ENCODE measurements at regions not wholly inside any gene's neighbourhood (a gene's known extent, or its start where the extent isn't known, plus 50 kb on each side); places are given as distances from the start of the nearest gene placed in this dataset.

GRCh38 chr4:33323393-33323792 is 2603.2 kb downstream of the PCDH7 start:
- Histone ChIP-seq H3K9ac (no peak overlapping the region), H2AFZ (replicated peaks) (no peak overlapping the region), H3K27ac (no peak overlapping the region), H3K79me2 (ENCODE audit: low read depth) (no peaks in the 10 kb centered on the region), H3F3A (ENCODE audit: low read depth) (no peaks in the 10 kb centered on the region), H3K4me3 (no peak overlapping the region), H3K4me1 (no peaks in the 10 kb centered on the region), H3K36me3 (no peaks in the 10 kb centered on the region), H3K4me2 (no peak overlapping the region), H3K9me3 (ENCODE audit: low read depth) (no peaks in the 10 kb centered on the region), H4K20me1 (ENCODE audit: low read depth) (no peaks in the 10 kb centered on the region), H3K27me3 (no peaks in the 10 kb centered on the region)
- TF ChIP-seq, protein P1, sequence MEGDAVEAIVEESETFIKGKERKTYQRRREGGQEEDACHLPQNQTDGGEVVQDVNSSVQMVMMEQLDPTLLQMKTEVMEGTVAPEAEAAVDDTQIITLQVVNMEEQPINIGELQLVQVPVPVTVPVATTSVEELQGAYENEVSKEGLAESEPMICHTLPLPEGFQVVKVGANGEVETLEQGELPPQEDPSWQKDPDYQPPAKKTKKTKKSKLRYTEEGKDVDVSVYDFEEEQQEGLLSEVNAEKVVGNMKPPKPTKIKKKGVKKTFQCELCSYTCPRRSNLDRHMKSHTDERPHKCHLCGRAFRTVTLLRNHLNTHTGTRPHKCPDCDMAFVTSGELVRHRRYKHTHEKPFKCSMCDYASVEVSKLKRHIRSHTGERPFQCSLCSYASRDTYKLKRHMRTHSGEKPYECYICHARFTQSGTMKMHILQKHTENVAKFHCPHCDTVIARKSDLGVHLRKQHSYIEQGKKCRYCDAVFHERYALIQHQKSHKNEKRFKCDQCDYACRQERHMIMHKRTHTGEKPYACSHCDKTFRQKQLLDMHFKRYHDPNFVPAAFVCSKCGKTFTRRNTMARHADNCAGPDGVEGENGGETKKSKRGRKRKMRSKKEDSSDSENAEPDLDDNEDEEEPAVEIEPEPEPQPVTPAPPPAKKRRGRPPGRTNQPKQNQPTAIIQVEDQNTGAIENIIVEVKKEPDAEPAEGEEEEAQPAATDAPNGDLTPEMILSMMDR (IDR thresholded peaks at IDR 0.05), result no peak
- TF ChIP-seq EZH2phosphoT487 (IDR thresholded peaks at IDR 0.05) (no peak), EZH2 (IDR thresholded peaks at IDR 0.05) (no peak)
- Mint-ChIP-seq H3K9me3 (no peaks in the 10 kb centered on the region), H3K4me3 (no peak overlapping the region), H3K27me3 (ENCODE audit: insufficient read depth, low read depth) (no peaks in the 10 kb centered on the region), H3K27ac (no peak overlapping the region), H3K36me3 (no peaks in the 10 kb centered on the region), H3K4me1 (no peaks in the 10 kb centered on the region)
- DNase-seq (ENCODE audit: low spot score), result no peak

GRCh38 chr4:33334416-33334815 is 2614.2 kb downstream of the PCDH7 start:
- Histone ChIP-seq H2AFZ (replicated peaks) (no peak overlapping the region), H3K4me2 (no peak overlapping the region), H3K27ac (no peak overlapping the region), H3F3A (ENCODE audit: low read depth) (no peaks in the 10 kb centered on the region), H4K20me1 (ENCODE audit: low read depth) (no peaks in the 10 kb centered on the region), H3K79me2 (ENCODE audit: low read depth) (no peaks in the 10 kb centered on the region), H3K36me3 (no peaks in the 10 kb centered on the region), H3K27me3 (no peaks in the 10 kb centered on the region), H3K9ac (no peak overlapping the region), H3K9me3 (ENCODE audit: low read depth) (peaks cover 11% of the 10 kb centered on the region), H3K4me1 (no peaks in the 10 kb centered on the region), H3K4me3 (no peak overlapping the region)
- DNase-seq (ENCODE audit: low spot score), result no peak
- no peak for TF ChIP-seq EZH2 (IDR thresholded peaks at IDR 0.05)
- TF ChIP-seq, protein P1 (IDR thresholded peaks at IDR 0.05), result no peak
- no peak for TF ChIP-seq EZH2phosphoT487 (IDR thresholded peaks at IDR 0.05)
- Mint-ChIP-seq H3K27ac (no peak overlapping the region), H3K36me3 (no peaks in the 10 kb centered on the region), H3K4me1 (no peaks in the 10 kb centered on the region), H3K9me3 (peaks cover 25% of the 10 kb centered on the region), H3K4me3 (no peak overlapping the region), H3K27me3 (ENCODE audit: insufficient read depth, low read depth) (peaks cover 2% of the 10 kb centered on the region)

DNA sequence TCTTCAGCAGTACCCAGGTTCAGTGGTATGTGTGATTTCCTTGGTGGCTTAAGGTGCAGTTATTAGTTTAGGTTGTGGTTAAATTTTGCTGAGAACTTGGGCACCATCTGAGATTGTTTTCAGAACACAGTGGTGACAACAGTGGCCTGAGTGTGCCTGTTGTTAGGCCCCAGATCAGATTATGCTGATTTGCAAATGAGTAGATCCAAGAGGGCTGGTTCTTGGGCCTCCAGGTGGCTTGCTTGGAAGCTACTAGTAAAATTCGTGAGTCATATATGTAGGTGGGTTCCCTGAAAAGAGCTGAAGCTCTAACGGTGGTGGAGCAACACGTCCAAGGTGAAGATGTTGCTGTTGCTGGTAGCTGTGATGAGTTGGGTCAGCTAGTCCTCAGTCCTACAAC is 2619.6 kb downstream of the PCDH7 start:
- Histone ChIP-seq H3K4me3 (no peak overlapping the region), H4K20me1 (ENCODE audit: low read depth) (no peaks in the 10 kb centered on the region), H3K9me3 (ENCODE audit: low read depth) (peaks cover 8% of the 10 kb centered on the region), H3F3A (ENCODE audit: low read depth) (no peaks in the 10 kb centered on the region), H3K27me3 (no peaks in the 10 kb centered on the region), H3K79me2 (ENCODE audit: low read depth) (no peaks in the 10 kb centered on the region), H3K4me1 (no peaks in the 10 kb centered on the region), H3K27ac (no peak overlapping the region), H3K4me2 (no peak overlapping the region), H3K9ac (no peak overlapping the region), H2AFZ (replicated peaks) (no peak overlapping the region), H3K36me3 (no peaks in the 10 kb centered on the region)
- Mint-ChIP-seq H3K27me3 (ENCODE audit: insufficient read depth, low read depth) (no peaks in the 10 kb centered on the region), H3K4me1 (no peaks in the 10 kb centered on the region), H3K9me3 (peaks cover 17% of the 10 kb centered on the region), H3K36me3 (no peaks in the 10 kb centered on the region), H3K27ac (no peak overlapping the region), H3K4me3 (no peak overlapping the region)
- TF ChIP-seq, protein P1 (IDR thresholded peaks at IDR 0.05), result no peak
- TF ChIP-seq EZH2 (IDR thresholded peaks at IDR 0.05), result no peak
- no peak for TF ChIP-seq EZH2phosphoT487 (IDR thresholded peaks at IDR 0.05)
- no peak for DNase-seq (ENCODE audit: low spot score)

Measured in neural progenitor cell (in vitro differentiated cells).